Endodermal cell (in vitro differentiated cells): ENCODE measurements at regions not wholly inside any gene's neighbourhood (a gene's known extent, or its start where the extent isn't known, plus 50 kb on each side); places are given as distances from the start of the nearest gene placed in this dataset.

Experiments
- DNase-seq: peaks from one replicate; pipeline ENCODE4 v3.0.0-alpha.2; 2017
- H3K27ac ChIP-seq: 2 replicates; pipeline ENCODE4 v1.5.1; 2013; ENCODE audit warnings: mild to moderate bottlenecking, low read depth, low read length, moderate library complexity
- H3K27me3 ChIP-seq: 2 replicates; pipeline ENCODE4 v1.6.1; 2013; ENCODE audit warnings: mild to moderate bottlenecking, low read length, moderate library complexity; ENCODE audit not compliant: insufficient read depth, control insufficient read depth, poor library complexity, severe bottlenecking
- H3K36me3 ChIP-seq: 2 replicates; pipeline ENCODE4 v1.7.0; 2013; ENCODE audit warnings: mild to moderate bottlenecking, low read length, moderate library complexity; ENCODE audit not compliant: control insufficient read depth, insufficient read depth
- H3K4me1 ChIP-seq: one replicate; pipeline ENCODE4 v1.7.0; 2013; ENCODE audit warnings: low read length; ENCODE audit not compliant: control insufficient read depth, insufficient read depth
- H3K4me3 ChIP-seq: 2 replicates; pipeline ENCODE4 v1.5.1; 2013; ENCODE audit warnings: mild to moderate bottlenecking, low read length, moderate library complexity
- H3K9ac ChIP-seq: 2 replicates; pipeline ENCODE4 v1.6.1; 2013; ENCODE audit warnings: mild to moderate bottlenecking, low read length, moderate library complexity; ENCODE audit not compliant: poor library complexity, severe bottlenecking; ENCODE audit errors: extremely low read depth
- H3K9me3 ChIP-seq: 2 replicates; pipeline ENCODE4 v1.6.1; 2013; ENCODE audit warnings: mild to moderate bottlenecking, low read length, moderate library complexity; ENCODE audit not compliant: control insufficient read depth
- H3K27ac Mint-ChIP-seq: 2 replicates; pipeline ENCODE4 v1.8.0; 2020; ENCODE audit warnings: mixed read lengths
- H3K27me3 Mint-ChIP-seq: 2 replicates; pipeline ENCODE4 v1.8.0; 2021; ENCODE audit warnings: mild to moderate bottlenecking, mixed read lengths; ENCODE audit not compliant: insufficient read depth
- H3K36me3 Mint-ChIP-seq: 2 replicates; pipeline ENCODE4 v1.8.0; 2020; ENCODE audit warnings: low read depth, mixed read lengths
- H3K4me1 Mint-ChIP-seq: 2 replicates; pipeline ENCODE4 v1.8.0; 2020; ENCODE audit warnings: mixed read lengths
- H3K4me3 Mint-ChIP-seq: 2 replicates; pipeline ENCODE4 v1.8.0; 2020; ENCODE audit warnings: mild to moderate bottlenecking, moderate library complexity, mixed read lengths
- H3K9me3 Mint-ChIP-seq: 2 replicates; pipeline ENCODE4 v1.8.0; 2020; ENCODE audit warnings: mild to moderate bottlenecking, mixed read lengths
- CTCF ChIP-seq: fragments of 200-600 bp; sonication (generic); conservative IDR thresholded peaks from 2 replicates; pipeline ENCODE4 v1.5.0; 2021; ENCODE audit warnings: antibody characterized with exemption, mild to moderate bottlenecking
- whole genome bisulfite sequencing, 2 experiments: methylation state at CpG; one replicate each; pipeline versions ENCODE4 v1.1.5 to v1.1.7; 2013; ENCODE audit warnings: missing lambda C conversion rate in 2 of 2, mixed read lengths in 1 of 2; ENCODE audit not compliant: insufficient coverage in 1 of 2, insufficient read length in 1 of 2; 5-methylcytosine and 5-hydroxymethylcytosine counted together

- peaks cover 2% of the 10 kb centered on the region for H3K4me1 ChIP-seq
- no peak overlapping the region for H3K4me3 ChIP-seq
- peaks cover 3% of the 10 kb centered on the region for H3K27me3 ChIP-seq
- WGBS, 2 experiments, result 97 to 100% methylated on average over 4 of the region's 4 CpGs
- H3K36me3 Mint-ChIP-seq, result no peaks in the 10 kb centered on the region
- TF ChIP-seq CTCF, result no peak
- peaks cover 36% of the 10 kb centered on the region for H3K4me1 Mint-ChIP-seq
- H3K9me3 ChIP-seq, result no peaks in the 10 kb centered on the region
- no peak for DNase-seq
- H3K27ac ChIP-seq, result no peak overlapping the region
- peaks cover 6% of the 10 kb centered on the region for H3K27me3 Mint-ChIP-seq
- no peaks in the 10 kb centered on the region for H3K9me3 Mint-ChIP-seq
- H3K27ac Mint-ChIP-seq, result no peak overlapping the region
- no peaks in the 10 kb centered on the region for H3K36me3 ChIP-seq
- H3K9ac ChIP-seq, result no peak overlapping the region
- H3K4me3 Mint-ChIP-seq, result no peak overlapping the region
Observed at GRCh38 chr10:84608126-84608525, 279.7 kb downstream of the CCSER2 start.

- peak; percentile 94 for DNase-seq
- peak; percentile 89 for TF ChIP-seq CTCF
- H3K27me3 Mint-ChIP-seq, result no peaks in the 10 kb centered on the region
- peaks cover 3% of the 10 kb centered on the region for H3K9me3 Mint-ChIP-seq
- H3K9ac ChIP-seq, result no peak overlapping the region
- H3K4me1 Mint-ChIP-seq, result peaks cover 14% of the 10 kb centered on the region
- H3K4me3 ChIP-seq, result no peak overlapping the region
- no peaks in the 10 kb centered on the region for H3K4me1 ChIP-seq
- 36 to 63% methylated on average over 4 to 7 of the region's 7 CpGs for WGBS, 2 experiments
- H3K27me3 ChIP-seq, result no peaks in the 10 kb centered on the region
- H3K4me3 Mint-ChIP-seq, result peak overlapping the region; percentile 21
- no peaks in the 10 kb centered on the region for H3K36me3 ChIP-seq
- peak overlapping the region; percentile 83 for H3K27ac Mint-ChIP-seq
- no peaks in the 10 kb centered on the region for H3K36me3 Mint-ChIP-seq
- peaks cover 10% of the 10 kb centered on the region for H3K9me3 ChIP-seq
- H3K27ac ChIP-seq, result no peak overlapping the region
Observed at GRCh38 chr10:84613336-84614021, 285.1 kb downstream of the CCSER2 start.

GRCh38 chr10:84626397-84627087 lies 298.2 kb downstream of the CCSER2 start:
- Mint-ChIP-seq H3K27ac (no peak overlapping the region), H3K9me3 (no peaks in the 10 kb centered on the region), H3K4me3 (no peak overlapping the region), H3K36me3 (no peaks in the 10 kb centered on the region), H3K27me3 (no peaks in the 10 kb centered on the region), H3K4me1 (peaks cover 2% of the 10 kb centered on the region)
- Histone ChIP-seq H3K27ac (no peak overlapping the region), H3K9me3 (no peaks in the 10 kb centered on the region), H3K9ac (no peak overlapping the region), H3K4me1 (no peaks in the 10 kb centered on the region), H3K4me3 (no peak overlapping the region), H3K27me3 (no peaks in the 10 kb centered on the region), H3K36me3 (no peaks in the 10 kb centered on the region)
- 81 to 85% methylated on average over 5 to 6 of the region's 6 CpGs for WGBS, 2 experiments
- no peak for DNase-seq
- no peak for TF ChIP-seq CTCF
